Astrocyte of the spinal cord (primary cell): ENCODE measurements at regions not wholly inside any gene's neighbourhood (a gene's known extent, or its start where the extent isn't known, plus 50 kb on each side); places are given as distances from the start of the nearest gene placed in this dataset.

Source experiments
- DNase-seq: peaks from one replicate; pipeline ENCODE4 v3.0.0; 2011; ENCODE audit warnings: low read depth, low spot score
- H3K4me3 ChIP-seq: 2 replicates; pipeline ENCODE4 v1.5.1; 2011; ENCODE audit warnings: low read depth, mild to moderate bottlenecking, low read length, moderate library complexity
- CTCF ChIP-seq: IDR thresholded peaks from 2 replicates; pipeline ENCODE4 v1.5.1; 2012; ENCODE audit warnings: low read depth, mild to moderate bottlenecking, low read length, inconsistent platforms
- in situ Hi-C: cut with HindIII; loops from 2 replicates; pipeline ENCODE4 v1.10.0; 2017; ENCODE audit warnings: low sequenced_read_pairs

GRCh38 chr18:53664575-53664974, 559.9 kb downstream of the MBD2 start:
- no peak for DNase-seq

GRCh38 chr18:53660306-53660705, 564.2 kb downstream of the MBD2 start:
- in situ Hi-C loops: no loop called here
- TF ChIP-seq CTCF: no peak
- no peak overlapping the region for H3K4me3 ChIP-seq
- no peak for DNase-seq

More at GRCh38 chr18:53664575-53664974, 559.9 kb downstream of the MBD2 start:
- no peak for TF ChIP-seq CTCF
- H3K4me3 ChIP-seq: no peak overlapping the region
- in situ Hi-C loops: no loop called here

DNA sequence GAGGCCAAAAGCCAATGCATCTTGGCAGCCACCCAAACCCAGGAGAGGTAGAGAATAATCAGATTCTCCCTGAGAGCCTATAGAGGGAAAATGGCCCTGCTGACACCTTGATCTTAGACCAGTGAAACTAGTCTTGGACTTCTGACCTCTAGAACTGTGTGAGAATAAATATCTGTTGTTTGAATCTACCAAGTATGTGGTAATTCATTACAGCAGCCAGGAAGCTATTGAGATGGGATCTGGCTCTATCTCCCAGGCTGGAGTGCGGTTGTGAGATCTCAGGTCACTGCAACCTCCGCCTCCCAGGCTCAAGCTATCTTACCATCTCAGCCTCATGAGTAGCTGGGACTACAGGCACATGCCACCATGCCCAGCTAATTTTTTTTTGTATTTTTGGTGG, 567.2 kb downstream of the MBD2 start:
- TF ChIP-seq CTCF: no peak
- no peak overlapping the region for H3K4me3 ChIP-seq
- in situ Hi-C loops: no loop called here
- DNase-seq: no peak

DNA sequence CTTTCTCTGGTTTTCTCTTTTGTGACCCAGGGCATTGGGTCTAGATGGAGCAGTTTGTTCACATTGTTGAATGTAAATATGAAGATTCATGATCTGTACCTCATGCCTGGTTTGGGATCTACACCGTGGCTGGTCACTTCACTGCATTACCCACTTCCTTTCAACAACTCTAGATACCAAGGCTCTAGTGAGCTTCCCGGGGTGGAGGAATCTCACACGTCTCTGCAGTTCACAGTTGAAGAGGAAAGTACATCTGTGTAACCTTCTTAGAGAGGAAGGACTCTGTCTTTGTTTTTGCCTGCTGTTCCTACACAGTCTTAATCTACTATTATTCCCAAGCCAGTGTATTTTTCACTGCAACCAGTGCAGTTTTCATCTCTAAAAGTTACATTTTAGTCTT, 574.8 kb downstream of the MBD2 start:
- no peak overlapping the region for H3K4me3 ChIP-seq
- no peak for TF ChIP-seq CTCF
- in situ Hi-C loops: no loop called here

GRCh38 chr18:53644799-53645471, 579.5 kb downstream of the MBD2 start:
- H3K4me3 ChIP-seq: no peak overlapping the region
- DNase-seq: no peak
- in situ Hi-C loops: no loop called here
- TF ChIP-seq CTCF: no peak

More for the DNA sequence above, 574.8 kb downstream of the MBD2 start:
- DNase-seq: no peak

GRCh38 chr18:53639687-53640086, 584.8 kb downstream of the MBD2 start:
- TF ChIP-seq CTCF: no peak
- no peak overlapping the region for H3K4me3 ChIP-seq
- in situ Hi-C loops: no loop called here
- DNase-seq: no peak
